Smooth muscle cell (in vitro differentiated cells): ENCODE measurements at regions not wholly inside any gene's neighbourhood (a gene's known extent, or its start where the extent isn't known, plus 50 kb on each side); places are given as distances from the start of the nearest gene placed in this dataset.

ENCODE experiments used
- DNase-seq: peaks from one replicate; lab custom pipeline; 2025; ENCODE audit not compliant: unreplicated experiment; lab: John Stamatoyannopoulos, UW
- H2AFZ ChIP-seq: fragments of 200-600 bp; sonication (generic); 2 replicates; pipeline ENCODE4 v1.6.0; 2016; ENCODE audit warnings: antibody characterized with exemption, low read depth, mild to moderate bottlenecking
- H3F3A ChIP-seq: fragments of 200-600 bp; sonication (generic); 2 replicates; pipeline ENCODE4 v1.6.0; 2017; ENCODE audit warnings: antibody characterized with exemption, low read depth
- H3K27ac ChIP-seq: fragments of 200-600 bp; sonication (generic); 2 replicates; pipeline ENCODE4 v1.5.1; 2016; ENCODE audit warnings: low read depth, mild to moderate bottlenecking
- H3K27me3 ChIP-seq: fragments of 200-600 bp; sonication (generic); 2 replicates; pipeline ENCODE4 v1.6.1; 2016; ENCODE audit warnings: low read depth, mild to moderate bottlenecking
- H3K36me3 ChIP-seq: fragments of 200-600 bp; sonication (generic); 2 replicates; pipeline ENCODE4 v1.5.1; 2016; ENCODE audit warnings: low read depth
- H3K4me1 ChIP-seq: fragments of 200-600 bp; sonication (generic); 2 replicates; pipeline ENCODE4 v1.5.1; 2016; ENCODE audit warnings: low read depth
- H3K4me2 ChIP-seq: fragments of 200-600 bp; sonication (generic); 2 replicates; pipeline ENCODE4 v1.6.0; 2016; ENCODE audit warnings: mild to moderate bottlenecking
- H3K4me3 ChIP-seq: fragments of 200-600 bp; sonication (generic); 2 replicates; pipeline ENCODE4 v1.5.1; 2016; ENCODE audit warnings: mild to moderate bottlenecking
- H3K79me2 ChIP-seq: fragments of 200-600 bp; sonication (generic); 2 replicates; pipeline ENCODE4 v1.6.0; 2016; ENCODE audit warnings: low read depth, mild to moderate bottlenecking
- H3K9ac ChIP-seq: fragments of 200-600 bp; sonication (generic); 2 replicates; pipeline ENCODE4 v1.6.0; 2016; ENCODE audit warnings: low read depth
- H3K9me3 ChIP-seq: fragments of 200-600 bp; sonication (generic); replicated peaks from 2 replicates; pipeline ENCODE4 v1.5.1; 2016; ENCODE audit warnings: low read depth
- H4K20me1 ChIP-seq: fragments of 200-600 bp; sonication (generic); 2 replicates; pipeline ENCODE4 v1.6.0; 2016; ENCODE audit warnings: low read depth
- WGBS: methylation state at CpG from one replicate; pipeline ENCODE4 v1.1.7; 2016; ENCODE audit warnings: low lambda C conversion rate; 5-methylcytosine and 5-hydroxymethylcytosine counted together
- TF ChIP-seq, protein P1 (sequence below): fragments of 200-600 bp; sonication (generic); IDR thresholded peaks from 2 replicates; pipeline ENCODE4 v1.5.1; 2017; ENCODE audit warnings: borderline replicate concordance, mild to moderate bottlenecking, antibody characterized with exemption; ENCODE audit not compliant: insufficient read depth, poor library complexity, severe bottlenecking

DNA sequence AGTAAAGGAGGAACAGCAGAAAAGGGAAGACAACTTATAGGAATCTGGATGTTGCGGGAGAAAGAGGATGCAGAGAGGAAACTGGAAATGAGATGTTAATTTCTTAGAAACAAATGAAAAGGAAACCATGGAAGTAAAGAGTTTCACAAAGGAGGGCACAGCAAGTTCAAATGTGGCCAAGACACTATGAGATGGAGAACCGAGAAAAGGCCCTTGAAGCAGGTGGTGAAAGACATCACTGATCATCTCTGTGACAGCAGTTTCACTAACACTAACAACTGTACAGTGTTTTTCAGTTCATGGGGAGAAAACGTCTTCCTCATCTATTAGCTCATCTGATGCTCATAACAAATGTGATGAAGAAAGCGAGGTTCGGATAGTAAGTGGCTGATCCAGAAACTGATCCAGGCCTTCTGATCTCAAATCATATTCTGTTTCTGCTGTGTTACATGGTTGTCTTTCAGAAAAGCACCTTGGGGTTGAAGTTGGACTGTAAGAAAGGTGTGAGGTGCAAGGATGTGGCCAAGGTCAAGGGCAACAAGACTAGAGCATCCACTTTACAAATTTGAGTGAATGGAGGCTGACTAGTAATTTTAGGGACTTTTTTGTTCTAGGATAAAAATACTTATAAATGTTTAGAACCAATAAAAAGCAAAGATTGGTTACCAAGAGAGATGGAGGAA is 492.1 kb upstream of the CADM1 start:
- DNase-seq: no peak
- 94% methylated on average over 5 of the region's 5 CpGs for WGBS
- no peak overlapping the region for H2AFZ ChIP-seq

GRCh38 chr11:115993590-115993989 is 489.4 kb upstream of the CADM1 start:
- Histone ChIP-seq H3K79me2 (no peaks in the 10 kb centered on the region), H3K9ac (no peak overlapping the region), H3K27ac (no peak overlapping the region), H3F3A (no peaks in the 10 kb centered on the region), H4K20me1 (no peaks in the 10 kb centered on the region), H3K9me3 (no peaks in the 10 kb centered on the region), H3K4me3 (no peak overlapping the region), H3K36me3 (no peaks in the 10 kb centered on the region), H3K4me1 (no peaks in the 10 kb centered on the region), H3K4me2 (no peak overlapping the region), H3K27me3 (no peaks in the 10 kb centered on the region), H2AFZ (no peak overlapping the region)
- WGBS: 97% methylated on average over 5 of the region's 5 CpGs
- TF ChIP-seq, protein P1, sequence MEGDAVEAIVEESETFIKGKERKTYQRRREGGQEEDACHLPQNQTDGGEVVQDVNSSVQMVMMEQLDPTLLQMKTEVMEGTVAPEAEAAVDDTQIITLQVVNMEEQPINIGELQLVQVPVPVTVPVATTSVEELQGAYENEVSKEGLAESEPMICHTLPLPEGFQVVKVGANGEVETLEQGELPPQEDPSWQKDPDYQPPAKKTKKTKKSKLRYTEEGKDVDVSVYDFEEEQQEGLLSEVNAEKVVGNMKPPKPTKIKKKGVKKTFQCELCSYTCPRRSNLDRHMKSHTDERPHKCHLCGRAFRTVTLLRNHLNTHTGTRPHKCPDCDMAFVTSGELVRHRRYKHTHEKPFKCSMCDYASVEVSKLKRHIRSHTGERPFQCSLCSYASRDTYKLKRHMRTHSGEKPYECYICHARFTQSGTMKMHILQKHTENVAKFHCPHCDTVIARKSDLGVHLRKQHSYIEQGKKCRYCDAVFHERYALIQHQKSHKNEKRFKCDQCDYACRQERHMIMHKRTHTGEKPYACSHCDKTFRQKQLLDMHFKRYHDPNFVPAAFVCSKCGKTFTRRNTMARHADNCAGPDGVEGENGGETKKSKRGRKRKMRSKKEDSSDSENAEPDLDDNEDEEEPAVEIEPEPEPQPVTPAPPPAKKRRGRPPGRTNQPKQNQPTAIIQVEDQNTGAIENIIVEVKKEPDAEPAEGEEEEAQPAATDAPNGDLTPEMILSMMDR: no peak
- DNase-seq: no peak

More for the DNA sequence above, 492.1 kb upstream of the CADM1 start:
- no peaks in the 10 kb centered on the region for H3K27me3 ChIP-seq
- H3K27ac ChIP-seq: no peak overlapping the region
- H3K9ac ChIP-seq: no peak overlapping the region
- H3K36me3 ChIP-seq: no peaks in the 10 kb centered on the region
- no peaks in the 10 kb centered on the region for H3K9me3 ChIP-seq
- no peak overlapping the region for H3K4me2 ChIP-seq
- TF ChIP-seq, protein P1: no peak
- no peaks in the 10 kb centered on the region for H3K4me1 ChIP-seq
- no peaks in the 10 kb centered on the region for H3K79me2 ChIP-seq
- H4K20me1 ChIP-seq: no peaks in the 10 kb centered on the region
- no peaks in the 10 kb centered on the region for H3F3A ChIP-seq
- no peak overlapping the region for H3K4me3 ChIP-seq

- Histone ChIP-seq H3K79me2 (no peaks in the 10 kb centered on the region), H3K9me3 (no peaks in the 10 kb centered on the region), H2AFZ (peak overlapping the region; percentile 26), H3K27me3 (no peaks in the 10 kb centered on the region), H3F3A (no peaks in the 10 kb centered on the region), H3K36me3 (no peaks in the 10 kb centered on the region), H3K4me2 (no peak overlapping the region), H3K27ac (no peak overlapping the region), H3K9ac (no peak overlapping the region), H3K4me1 (no peaks in the 10 kb centered on the region), H3K4me3 (no peak overlapping the region), H4K20me1 (no peaks in the 10 kb centered on the region)
- no peak for DNase-seq
- TF ChIP-seq, protein P1: peak; percentile 62
- WGBS: 41% methylated on average over 19 of the region's 19 CpGs
Measured at GRCh38 chr11:115990004-115990447, 485.8 kb upstream of the CADM1 start.

- DNase-seq: no peak
- Histone ChIP-seq H3F3A (no peaks in the 10 kb centered on the region), H3K27ac (no peak overlapping the region), H4K20me1 (no peaks in the 10 kb centered on the region), H3K4me1 (no peaks in the 10 kb centered on the region), H3K9ac (no peak overlapping the region), H3K4me3 (no peak overlapping the region), H3K79me2 (no peaks in the 10 kb centered on the region), H3K27me3 (no peaks in the 10 kb centered on the region), H3K4me2 (no peak overlapping the region), H3K36me3 (no peaks in the 10 kb centered on the region), H3K9me3 (no peaks in the 10 kb centered on the region), H2AFZ (no peak overlapping the region)
- TF ChIP-seq, protein P1: no peak
- WGBS: 70% methylated on average over 6 of the region's 6 CpGs
Measured at GRCh38 chr11:115985896-115986295, 481.7 kb upstream of the CADM1 start.
